Stimulated activated CD4-positive, alpha-beta T cell treated with anti-CD3 and anti-CD28 coated beads, Interleukin-4, amount 100 ng/mL, for 24 hours (primary cell): ENCODE measurements at regions not wholly inside any gene's neighbourhood (a gene's known extent, or its start where the extent isn't known, plus 50 kb on each side); places are given as distances from the start of the nearest gene placed in this dataset.

Experiments
- DNase-seq: peaks from one replicate; pipeline ENCODE4 v3.0.0-alpha.2; 2020

GRCh38 chr6:18785810-18786490, 398.8 kb downstream of the RNF144B start:
- no peak for DNase-seq

DNA sequence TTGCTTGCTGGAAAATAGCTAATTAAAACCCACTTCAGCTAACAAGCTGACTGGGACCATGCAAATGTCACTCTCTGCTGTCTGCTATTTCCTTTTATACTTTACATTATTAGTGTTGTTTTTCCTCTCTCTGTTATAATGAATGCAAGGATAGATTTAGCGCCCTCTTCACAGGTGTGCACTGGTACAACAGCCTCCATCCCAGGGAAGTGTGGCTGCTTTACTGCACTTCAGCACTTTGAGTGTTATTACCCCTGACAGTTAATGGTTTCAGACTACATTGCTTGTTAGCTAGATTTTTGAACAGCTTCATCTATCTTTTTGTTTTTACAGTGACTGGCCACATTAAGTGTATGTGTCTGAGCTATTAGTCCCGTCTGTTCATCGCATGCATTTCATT, 405.7 kb downstream of the RNF144B start:
- no peak for DNase-seq

DNA sequence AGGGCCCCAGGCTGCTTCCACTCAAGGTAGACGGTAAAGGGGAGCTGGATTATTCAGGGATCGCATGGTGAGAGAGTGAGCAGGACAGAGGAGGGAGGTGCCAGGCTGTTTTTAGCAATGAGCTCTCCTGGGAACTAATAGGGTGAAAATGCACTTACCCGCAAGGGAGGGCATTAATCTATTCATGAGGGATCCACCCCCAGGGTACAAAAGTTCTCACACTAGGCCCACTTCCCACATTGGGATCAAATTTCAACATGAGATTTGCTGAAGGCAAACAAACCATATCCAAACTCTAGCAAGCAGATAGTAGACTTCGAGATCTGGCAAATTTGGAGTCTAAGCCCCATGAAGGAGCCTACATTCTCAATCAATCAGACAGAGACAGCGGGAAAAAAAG, 408.6 kb downstream of the RNF144B start:
- DNase-seq = no peak

- no peak for DNase-seq
Observed at GRCh38 chr6:18820725-18821124, 433.6 kb downstream of the RNF144B start.

- peak; percentile 11 for DNase-seq
Observed at GRCh38 chr6:18823782-18824386, 436.7 kb downstream of the RNF144B start.

DNA sequence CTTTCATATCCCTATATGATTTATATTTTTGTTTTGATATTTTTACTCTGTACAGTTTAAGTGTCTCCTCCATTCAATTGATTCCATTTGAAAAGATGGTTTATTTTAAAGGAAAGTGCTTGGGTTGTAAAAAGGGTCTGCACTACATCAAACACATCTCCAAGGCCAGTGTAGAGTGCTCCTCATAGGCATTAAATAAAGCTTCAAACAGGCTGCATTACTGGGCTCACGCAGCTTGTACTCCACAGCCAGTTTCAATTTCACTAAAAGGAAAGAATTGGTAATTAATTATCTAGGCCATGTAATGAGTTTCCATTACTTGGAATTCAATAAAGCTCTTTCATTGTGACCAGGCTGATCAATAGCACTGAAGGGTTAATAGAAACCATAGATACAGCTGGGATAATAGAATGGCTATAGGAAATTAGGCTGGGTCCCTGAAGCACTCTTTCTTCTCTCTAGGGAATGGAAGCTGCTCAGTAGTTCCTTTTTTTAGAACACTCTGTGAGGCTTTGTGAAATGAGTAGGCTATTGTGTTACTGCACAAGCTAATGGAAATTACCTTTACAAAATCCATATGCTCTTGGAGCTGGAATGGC, 442.2 kb downstream of the RNF144B start:
- no peak for DNase-seq

GRCh38 chr6:18835976-18836375, 448.8 kb downstream of the RNF144B start:
- DNase-seq = no peak

- no peak for DNase-seq
Observed at GRCh38 chr6:18837013-18837412, 449.9 kb downstream of the RNF144B start.

- DNase-seq = no peak
Observed at GRCh38 chr6:18842534-18842933, 455.4 kb downstream of the RNF144B start.

DNA sequence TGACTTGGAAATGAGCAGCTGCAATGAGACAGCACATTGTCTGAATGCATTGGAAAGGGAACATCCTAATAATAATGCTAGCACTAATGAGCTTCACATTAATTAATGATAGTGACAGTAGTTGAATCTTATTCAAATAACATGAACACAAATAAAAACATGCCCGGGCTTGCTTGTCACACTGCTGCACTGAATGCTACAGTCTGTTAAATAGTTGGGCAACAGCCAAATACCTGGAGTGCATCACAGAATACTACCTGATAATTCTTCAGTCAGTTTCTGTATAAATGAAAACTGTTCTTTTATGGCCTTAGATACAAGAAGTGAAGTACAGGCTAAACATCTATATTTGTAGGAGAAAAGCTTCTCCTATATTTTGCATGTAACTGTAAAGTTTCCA, 458.7 kb downstream of the RNF144B start:
- no peak for DNase-seq

- no peak for DNase-seq
Observed at GRCh38 chr6:18846327-18846726, 459.2 kb downstream of the RNF144B start.

DNA sequence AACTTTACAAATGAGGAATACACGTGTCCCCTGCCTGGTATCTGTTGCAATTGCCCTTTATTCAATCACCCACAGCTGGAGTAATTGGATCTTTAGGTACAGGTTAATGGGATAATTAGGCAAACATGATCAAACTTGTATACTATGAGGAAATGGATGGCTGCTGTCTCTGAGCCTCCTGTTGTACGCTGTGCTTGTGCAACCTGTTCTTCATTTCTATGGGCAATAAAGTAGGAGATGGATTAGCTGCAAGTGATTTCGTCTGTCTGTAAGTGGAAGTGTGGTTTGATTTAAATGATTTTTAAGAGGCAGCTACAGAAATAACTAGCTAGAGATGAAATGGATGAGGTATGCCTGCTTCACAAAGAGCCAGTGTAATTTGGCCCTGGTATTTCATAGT, 474.1 kb downstream of the RNF144B start:
- DNase-seq = no peak

GRCh38 chr6:18883268-18883667, 496.1 kb downstream of the RNF144B start:
- no peak for DNase-seq

GRCh38 chr6:18883851-18884250, 496.7 kb downstream of the RNF144B start:
- DNase-seq = no peak

DNA sequence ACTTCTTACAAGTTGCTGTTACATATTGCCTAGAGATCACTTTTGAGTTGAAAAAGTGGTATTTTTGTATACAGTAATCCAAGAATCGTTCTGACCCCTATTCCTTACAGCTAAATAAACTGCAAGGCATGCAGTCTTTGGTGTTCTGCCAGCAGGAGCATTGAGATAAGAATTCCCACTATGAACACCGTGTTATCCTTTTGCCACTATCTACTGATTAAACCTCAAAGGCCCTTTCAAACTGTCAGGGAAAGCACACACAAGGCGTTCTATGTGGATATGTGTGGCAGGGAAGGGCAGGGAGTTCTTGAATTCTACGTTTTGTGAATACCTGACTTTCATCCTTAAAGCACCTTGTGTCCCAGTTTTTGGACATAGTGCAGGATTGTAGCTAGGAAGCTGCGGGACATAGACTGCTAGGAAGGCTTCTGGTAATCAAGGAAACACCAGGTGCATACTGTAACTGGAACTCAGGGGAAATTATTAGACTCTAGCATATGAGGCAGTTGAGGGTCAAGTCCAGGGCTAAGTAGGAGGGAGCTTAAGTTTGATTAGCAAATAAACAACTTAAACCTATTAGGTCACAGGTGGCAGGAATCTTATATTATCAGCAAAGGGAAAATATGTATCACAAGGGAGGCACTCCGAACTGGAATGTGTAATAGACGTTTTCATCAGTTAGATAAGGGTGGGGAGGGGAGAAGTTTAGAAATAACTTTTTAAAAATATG, 506.6 kb downstream of the RNF144B start:
- DNase-seq = no peak

- no peak for DNase-seq
Observed at GRCh38 chr6:18897350-18897749, 510.2 kb downstream of the RNF144B start.

- no peak for DNase-seq
Observed at GRCh38 chr6:18904681-18905080, 517.5 kb downstream of the RNF144B start.

- no peak for DNase-seq
Observed at GRCh38 chr6:18920701-18921100, 533.6 kb downstream of the RNF144B start.

DNA sequence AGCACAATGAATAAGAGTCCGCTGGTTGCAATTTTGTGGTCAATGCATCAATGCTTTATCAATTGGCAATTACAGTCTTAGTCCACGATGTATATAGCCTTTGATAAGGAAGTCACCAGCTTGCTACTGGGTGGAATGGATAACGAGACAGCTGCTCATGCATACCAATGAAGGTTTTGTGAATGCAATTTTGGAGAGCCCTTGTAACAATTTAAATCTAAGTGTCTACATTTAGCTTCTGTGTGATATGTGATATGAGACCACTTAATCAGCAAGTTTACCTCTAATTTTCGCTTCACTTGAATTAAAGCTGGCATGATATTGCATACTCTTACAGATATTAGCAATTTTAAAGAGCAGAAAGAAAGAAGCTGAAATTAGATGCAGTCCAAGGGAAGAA, 543.9 kb downstream of the RNF144B start:
- no peak for DNase-seq

DNA sequence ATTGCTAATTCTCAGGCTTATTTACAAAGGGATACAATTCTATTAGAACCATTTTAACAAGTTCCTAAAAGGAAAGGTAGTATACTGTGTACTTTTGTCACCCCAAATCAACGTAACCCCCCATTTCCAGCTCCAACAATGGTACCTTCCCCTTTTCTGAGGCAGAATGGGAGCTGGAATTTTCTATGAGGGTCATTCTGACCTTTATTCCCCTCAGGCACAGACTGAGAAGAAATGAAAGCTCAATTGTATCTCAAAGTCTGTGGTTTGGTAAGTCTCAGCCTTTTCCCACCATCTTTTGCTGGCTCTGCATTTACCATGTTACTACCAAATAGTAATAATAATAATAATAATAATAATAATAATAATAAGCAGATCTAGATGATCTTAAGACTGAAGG, 571.0 kb downstream of the RNF144B start:
- no peak for DNase-seq

- DNase-seq = no peak
Observed at GRCh38 chr6:18961566-18961965, 574.4 kb downstream of the RNF144B start.

- DNase-seq = no peak
Observed at GRCh38 chr6:18962361-18962905, 575.3 kb downstream of the RNF144B start.

DNA sequence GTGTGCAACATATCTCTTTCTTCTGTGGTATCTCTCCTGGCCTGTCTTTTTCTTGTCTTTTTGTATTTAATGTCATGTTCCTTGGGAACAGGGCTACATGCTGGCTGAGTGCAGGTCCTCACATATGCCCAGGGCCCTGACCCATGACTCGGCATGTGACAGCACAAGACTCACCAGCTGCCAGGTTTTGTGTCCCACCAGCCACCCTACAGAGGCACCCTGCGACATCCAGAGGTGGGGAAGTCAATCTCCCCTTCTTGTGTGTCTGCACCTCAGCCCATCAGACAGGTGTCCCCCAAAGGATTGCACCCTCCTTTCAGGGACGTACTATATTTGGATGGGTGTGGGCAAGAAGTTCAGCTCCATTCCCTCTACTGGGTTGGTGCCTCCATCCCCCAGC, 576.3 kb downstream of the RNF144B start:
- DNase-seq = no peak

DNA sequence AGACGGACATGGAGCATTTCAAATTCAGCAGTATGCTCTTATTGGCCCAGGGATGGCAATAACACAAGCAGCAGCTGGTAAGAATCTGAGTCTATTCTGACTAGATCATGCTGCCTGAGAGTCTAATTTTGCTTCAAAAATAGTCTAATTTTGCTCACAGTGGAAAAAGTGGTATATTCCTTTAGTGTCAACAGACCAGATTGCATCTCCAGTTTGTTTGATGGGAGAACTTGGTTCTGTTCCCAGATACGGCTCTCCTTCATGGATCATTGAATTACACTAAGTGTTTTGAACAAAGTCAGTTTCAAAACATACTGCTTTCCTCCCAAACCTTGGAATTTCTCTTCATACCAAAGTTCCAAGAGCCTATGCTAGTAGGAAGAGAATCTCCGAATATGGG, 586.1 kb downstream of the RNF144B start:
- no peak for DNase-seq
